ENCODE measurements at regions not wholly inside any gene's neighbourhood (a gene's known extent, or its start where the extent isn't known, plus 50 kb on each side); places are given as distances from the start of the nearest gene placed in this dataset.

DNA sequence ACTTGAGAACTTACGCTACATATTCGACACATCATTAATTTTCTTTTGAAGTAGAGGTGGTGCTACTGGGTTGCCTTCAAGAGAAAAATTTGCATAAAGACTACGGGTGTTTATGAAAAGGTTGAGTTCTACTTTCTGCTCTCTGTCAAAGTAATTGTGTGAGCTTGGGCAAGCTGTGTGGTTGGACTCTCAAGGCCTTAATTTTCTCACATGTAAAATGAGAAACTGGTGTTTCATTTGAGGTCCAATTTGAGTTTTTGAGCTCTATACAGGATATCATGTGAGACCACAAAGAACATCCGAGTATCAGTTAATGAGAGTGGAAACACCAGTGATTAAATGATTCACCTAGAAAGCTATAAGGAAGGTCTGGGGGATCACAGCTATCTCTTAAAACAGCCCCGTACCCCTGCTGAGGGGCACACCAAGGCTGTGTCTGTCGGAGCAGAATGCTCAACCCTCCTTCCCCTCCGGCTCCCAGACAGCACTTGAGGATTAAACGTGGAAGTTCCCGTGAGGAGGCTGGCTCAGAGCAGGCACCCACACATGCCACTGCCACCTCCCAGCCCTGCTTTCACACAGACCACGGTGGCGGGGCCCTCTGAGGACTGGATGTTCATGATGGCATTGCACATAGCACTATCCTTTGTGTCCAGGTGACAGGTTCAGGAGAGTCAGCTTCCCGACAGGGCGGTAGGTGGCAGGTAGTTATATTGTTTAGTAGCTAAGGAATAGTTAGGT lies 191.8 kb downstream of the RNF144A start:
- TF ChIP-seq CTCF (conservative IDR thresholded peaks at IDR 0.05; ENCODE audit: low read length) = no peak
- no peak for TF ChIP-seq EZH2phosphoT487 (IDR thresholded peaks at IDR 0.05; ENCODE audit: borderline replicate concordance)

Measured in Loucy (cell line).